PFSK-1 (cell line): ENCODE measurements at regions not wholly inside any gene's neighbourhood (a gene's known extent, or its start where the extent isn't known, plus 50 kb on each side); places are given as distances from the start of the nearest gene placed in this dataset.

Experiments used
- POLR2AphosphoS5 ChIP-seq: IDR thresholded peaks from 2 replicates; pipeline ENCODE4 v1.6.1; 2012; ENCODE audit warnings: low read depth, mild to moderate bottlenecking, control low read depth, low read length, moderate library complexity
- TAF1 ChIP-seq: IDR thresholded peaks from 2 replicates; pipeline ENCODE4 v1.6.1; 2012; ENCODE audit warnings: low read length, control low read depth, borderline replicate concordance; ENCODE audit not compliant: insufficient read depth

GRCh38 chr2:164023896-164024295, 288.1 kb upstream of the FIGN start:
- no peak for TF ChIP-seq TAF1
- no peak for TF ChIP-seq POLR2AphosphoS5
